Gastroesophageal sphincter (tissue), 3 donors: ENCODE measurements at regions not wholly inside any gene's neighbourhood (a gene's known extent, or its start where the extent isn't known, plus 50 kb on each side); places are given as distances from the start of the nearest gene placed in this dataset.

Experiments
- EP300 ChIP-seq: sonication (generic); formaldehyde crosslinking; IDR thresholded peaks from one replicate; pipeline ENCODE4 v1.6.1; 2017; ENCODE audit warnings: antibody characterized with exemption, mild to moderate bottlenecking
- POLR2A ChIP-seq, 2 donors: fragments of 450-650 bp; IDR thresholded peaks; one replicate each; pipeline ENCODE4 v1.6.1; 2017; ENCODE audit warnings: antibody characterized with exemption in 2 of 2, mild to moderate bottlenecking in 2 of 2, moderate library complexity in 1 of 2
- POLR2AphosphoS5 ChIP-seq: sonication (generic); formaldehyde crosslinking; IDR thresholded peaks from one replicate; pipeline ENCODE4 v1.6.1; 2017; ENCODE audit warnings: antibody characterized with exemption
- TF ChIP-seq, protein P1 (sequence below), 4 experiments: fragments of 200-600 bp in 2 of 4; fragments of 450-650 bp in 2 of 4; sonication (generic) in 1 of 4; IDR thresholded peaks; one replicate each; pipeline ENCODE4 v1.5.1; 2017 to 2019; ENCODE audit warnings: antibody characterized with exemption in 4 of 4, mild to moderate bottlenecking in 2 of 4, moderate library complexity in 2 of 4

DNA sequence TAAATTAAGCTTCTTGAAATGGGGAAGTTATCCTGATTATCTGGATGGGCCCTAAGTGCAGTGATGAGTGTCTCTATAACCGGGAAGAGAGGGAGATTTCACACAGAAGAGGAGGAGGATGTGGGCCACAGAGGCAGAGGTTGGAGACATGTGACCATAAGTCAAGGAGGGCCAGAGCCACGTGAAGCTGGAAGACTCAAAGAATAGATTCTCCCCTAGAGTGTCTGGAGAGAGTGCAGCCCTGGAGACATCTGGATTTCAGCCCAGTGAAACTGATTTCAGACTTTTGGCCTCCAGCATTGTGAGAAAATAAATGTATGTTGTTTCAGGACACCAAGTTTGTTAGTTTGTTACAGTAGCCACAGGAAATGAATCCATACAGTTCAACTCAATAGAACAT lies 442.9 kb downstream of the NTRK2 start:
- TF ChIP-seq, protein P1, sequence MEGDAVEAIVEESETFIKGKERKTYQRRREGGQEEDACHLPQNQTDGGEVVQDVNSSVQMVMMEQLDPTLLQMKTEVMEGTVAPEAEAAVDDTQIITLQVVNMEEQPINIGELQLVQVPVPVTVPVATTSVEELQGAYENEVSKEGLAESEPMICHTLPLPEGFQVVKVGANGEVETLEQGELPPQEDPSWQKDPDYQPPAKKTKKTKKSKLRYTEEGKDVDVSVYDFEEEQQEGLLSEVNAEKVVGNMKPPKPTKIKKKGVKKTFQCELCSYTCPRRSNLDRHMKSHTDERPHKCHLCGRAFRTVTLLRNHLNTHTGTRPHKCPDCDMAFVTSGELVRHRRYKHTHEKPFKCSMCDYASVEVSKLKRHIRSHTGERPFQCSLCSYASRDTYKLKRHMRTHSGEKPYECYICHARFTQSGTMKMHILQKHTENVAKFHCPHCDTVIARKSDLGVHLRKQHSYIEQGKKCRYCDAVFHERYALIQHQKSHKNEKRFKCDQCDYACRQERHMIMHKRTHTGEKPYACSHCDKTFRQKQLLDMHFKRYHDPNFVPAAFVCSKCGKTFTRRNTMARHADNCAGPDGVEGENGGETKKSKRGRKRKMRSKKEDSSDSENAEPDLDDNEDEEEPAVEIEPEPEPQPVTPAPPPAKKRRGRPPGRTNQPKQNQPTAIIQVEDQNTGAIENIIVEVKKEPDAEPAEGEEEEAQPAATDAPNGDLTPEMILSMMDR (IDR thresholded peaks at IDR 0.05) = no peak
- TF ChIP-seq POLR2A (IDR thresholded peaks at IDR 0.05) (no peak), POLR2AphosphoS5 (no peak), EP300 (no peak)
